OCI-LY1 (cell line): ENCODE measurements at regions not wholly inside any gene's neighbourhood (a gene's known extent, or its start where the extent isn't known, plus 50 kb on each side); places are given as distances from the start of the nearest gene placed in this dataset.

ENCODE experiments used
- CTCF ChIP-seq: fragments of 200-600 bp; sonication (generic), shearing (Covaris generic); IDR thresholded peaks from 2 replicates; pipeline ENCODE4 v1.5.1; 2017; ENCODE audit warnings: mild to moderate bottlenecking, antibody characterized with exemption, low read length, moderate library complexity, mixed read lengths
- EZH2 ChIP-seq: fragments of 200-600 bp; sonication (generic), shearing (Covaris generic); IDR thresholded peaks from 2 replicates; pipeline ENCODE4 v1.8.0; 2017; ENCODE audit warnings: borderline replicate concordance, mixed run types, mild to moderate bottlenecking, antibody characterized with exemption, low read length, moderate library complexity, mixed read lengths

- TF ChIP-seq EZH2 (no peak), CTCF (no peak)
These were observed 423.6 kb downstream of the IRX1 start for GRCh38 chr5:4019009-4019769.
